ENCODE measurements at regions not wholly inside any gene's neighbourhood (a gene's known extent, or its start where the extent isn't known, plus 50 kb on each side); places are given as distances from the start of the nearest gene placed in this dataset.

- TF ChIP-seq CTCF (IDR thresholded peaks at IDR 0.05 in 2 of 3, conservative IDR thresholded peaks at IDR 0.05 in 1 of 3; ENCODE audit: borderline replicate concordance in 1 of 3, insufficient read depth in 1 of 3, low read depth in 2 of 3, low read length in 2 of 3) (no peak), POLR2A (IDR thresholded peaks at IDR 0.05; ENCODE audit: borderline replicate concordance, extremely low read depth, insufficient read depth, insufficient read length) (no peak), FOSL1 (IDR thresholded peaks at IDR 0.05; ENCODE audit: low read depth) (no peak), EZH2 (IDR thresholded peaks at IDR 0.05) (no peak), YY1 (IDR thresholded peaks at IDR 0.05; ENCODE audit: extremely low read depth, insufficient replicate concordance, low read depth, low read length) (no peak), POLR2AphosphoS5 (IDR thresholded peaks at IDR 0.05; ENCODE audit: low read depth, low read length) (no peak), ATF3 (IDR thresholded peaks at IDR 0.05) (no peak), CBX3 (IDR thresholded peaks at IDR 0.05; ENCODE audit: low read depth) (no peak), ZNF274 (IDR thresholded peaks at IDR 0.05; ENCODE audit: low read depth, low read length) (no peak), CEBPB (IDR thresholded peaks at IDR 0.05; ENCODE audit: low read depth) (no peak), RAD21 (IDR thresholded peaks at IDR 0.05; ENCODE audit: low read depth) (no peak), SIN3A (IDR thresholded peaks at IDR 0.05; ENCODE audit: low read depth) (no peak), EGR1 (IDR thresholded peaks at IDR 0.05; ENCODE audit: low read depth) (no peak)
- TF ChIP-seq, protein P1, sequence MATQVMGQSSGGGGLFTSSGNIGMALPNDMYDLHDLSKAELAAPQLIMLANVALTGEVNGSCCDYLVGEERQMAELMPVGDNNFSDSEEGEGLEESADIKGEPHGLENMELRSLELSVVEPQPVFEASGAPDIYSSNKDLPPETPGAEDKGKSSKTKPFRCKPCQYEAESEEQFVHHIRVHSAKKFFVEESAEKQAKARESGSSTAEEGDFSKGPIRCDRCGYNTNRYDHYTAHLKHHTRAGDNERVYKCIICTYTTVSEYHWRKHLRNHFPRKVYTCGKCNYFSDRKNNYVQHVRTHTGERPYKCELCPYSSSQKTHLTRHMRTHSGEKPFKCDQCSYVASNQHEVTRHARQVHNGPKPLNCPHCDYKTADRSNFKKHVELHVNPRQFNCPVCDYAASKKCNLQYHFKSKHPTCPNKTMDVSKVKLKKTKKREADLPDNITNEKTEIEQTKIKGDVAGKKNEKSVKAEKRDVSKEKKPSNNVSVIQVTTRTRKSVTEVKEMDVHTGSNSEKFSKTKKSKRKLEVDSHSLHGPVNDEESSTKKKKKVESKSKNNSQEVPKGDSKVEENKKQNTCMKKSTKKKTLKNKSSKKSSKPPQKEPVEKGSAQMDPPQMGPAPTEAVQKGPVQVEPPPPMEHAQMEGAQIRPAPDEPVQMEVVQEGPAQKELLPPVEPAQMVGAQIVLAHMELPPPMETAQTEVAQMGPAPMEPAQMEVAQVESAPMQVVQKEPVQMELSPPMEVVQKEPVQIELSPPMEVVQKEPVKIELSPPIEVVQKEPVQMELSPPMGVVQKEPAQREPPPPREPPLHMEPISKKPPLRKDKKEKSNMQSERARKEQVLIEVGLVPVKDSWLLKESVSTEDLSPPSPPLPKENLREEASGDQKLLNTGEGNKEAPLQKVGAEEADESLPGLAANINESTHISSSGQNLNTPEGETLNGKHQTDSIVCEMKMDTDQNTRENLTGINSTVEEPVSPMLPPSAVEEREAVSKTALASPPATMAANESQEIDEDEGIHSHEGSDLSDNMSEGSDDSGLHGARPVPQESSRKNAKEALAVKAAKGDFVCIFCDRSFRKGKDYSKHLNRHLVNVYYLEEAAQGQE (IDR thresholded peaks at IDR 0.05; ENCODE audit: low read depth), result no peak
Measured at GRCh38 chr11:109015283-109015682, 350.4 kb downstream of the DDX10 start.
